ENCODE measurements at regions not wholly inside any gene's neighbourhood (a gene's known extent, or its start where the extent isn't known, plus 50 kb on each side); places are given as distances from the start of the nearest gene placed in this dataset.

GRCh38 chr10:53622201-53622600 lies 849.6 kb upstream of the MBL2 start:
- no peak for TF ChIP-seq CTCF (IDR thresholded peaks at IDR 0.05; ENCODE audit: poor library complexity, severe bottlenecking)
- TF ChIP-seq EZH2 (IDR thresholded peaks at IDR 0.05; ENCODE audit: borderline replicate concordance, insufficient read depth, low read length, poor library complexity, severe bottlenecking) = no peak
